ENCODE measurements at regions not wholly inside any gene's neighbourhood (a gene's known extent, or its start where the extent isn't known, plus 50 kb on each side); places are given as distances from the start of the nearest gene placed in this dataset.

DNA sequence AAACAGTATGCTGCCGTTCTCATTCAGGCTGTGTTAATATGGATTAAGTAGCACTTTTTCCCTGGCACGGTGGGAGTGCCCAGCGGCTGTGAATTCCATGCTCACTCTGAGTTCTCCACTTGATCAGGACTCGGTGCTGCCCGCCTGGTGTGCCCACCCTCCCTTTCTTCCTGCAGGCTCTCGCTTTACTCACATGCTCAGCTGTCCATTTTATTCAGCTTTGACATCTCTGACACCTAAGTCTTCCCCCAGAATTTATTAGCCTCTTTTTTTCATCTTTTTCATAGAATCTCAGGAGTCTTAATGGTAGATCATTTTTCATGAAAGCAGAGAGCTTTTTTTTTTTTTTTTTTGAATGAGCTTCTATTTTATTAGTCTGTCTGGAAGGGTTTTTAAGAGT is 626.5 kb downstream of the IRX1 start:
- no peak for TF ChIP-seq CTCF (IDR thresholded peaks at IDR 0.05)
- no peak for TF ChIP-seq EZH2 (IDR thresholded peaks at IDR 0.05; ENCODE audit: borderline replicate concordance, insufficient read depth, low read depth, low read length, poor library complexity, severe bottlenecking)
